ENCODE measurements at regions not wholly inside any gene's neighbourhood (a gene's known extent, or its start where the extent isn't known, plus 50 kb on each side); places are given as distances from the start of the nearest gene placed in this dataset.
"Not testable (repeated sequence)": the region's sequence is repeated elsewhere in the genome, so short reads cannot be mapped to it uniquely, and the experiment has no call there.

DNA sequence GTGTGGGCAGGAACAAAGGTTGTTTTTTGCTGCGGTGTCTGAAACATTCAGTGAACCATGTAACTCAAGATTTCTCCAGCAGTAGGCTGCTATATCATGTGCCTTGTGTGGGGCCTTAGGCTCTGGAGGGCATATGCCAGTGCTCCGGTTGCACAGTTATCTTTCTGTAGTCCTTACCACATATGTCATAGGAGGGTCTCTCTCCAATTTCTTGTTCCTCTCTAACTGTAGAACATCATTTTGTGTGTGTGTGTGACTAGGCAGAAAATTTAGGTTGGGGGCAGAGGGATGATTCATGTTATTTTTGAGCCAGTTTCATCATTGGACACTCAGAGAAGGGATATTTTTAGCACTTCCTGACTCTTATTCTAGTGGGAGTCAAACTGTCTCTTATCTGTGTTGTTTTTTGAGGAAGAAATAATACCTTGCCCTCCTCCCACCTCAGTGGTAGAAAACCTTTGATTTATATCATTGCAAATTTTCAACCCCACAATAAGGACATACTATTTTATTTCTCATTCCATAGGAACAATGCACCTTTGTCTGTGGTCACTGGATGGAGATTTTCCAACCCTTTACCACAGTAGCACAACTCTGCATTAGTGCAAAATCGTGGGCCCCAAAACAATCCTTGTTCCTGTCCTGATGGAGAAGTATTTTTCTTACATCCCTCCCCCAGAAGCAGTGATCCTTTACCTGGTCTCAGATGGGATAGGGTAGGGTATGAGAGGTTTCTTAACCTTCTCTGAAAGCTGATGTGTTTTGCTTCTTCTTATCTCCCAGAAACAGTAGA is 113.9 kb downstream of the CCDC74A start:
- DNase-seq, result no peak

GRCh38 chr2:131643180-131643579 is 115.5 kb downstream of the CCDC74A start:
- not testable (repeated sequence) for DNase-seq

GRCh38 chr2:131645177-131645765 is 117.6 kb downstream of the CCDC74A start:
- DNase-seq, result no peak

GRCh38 chr2:131646220-131646619 is 118.5 kb downstream of the CCDC74A start:
- DNase-seq, result not testable (repeated sequence)

DNA sequence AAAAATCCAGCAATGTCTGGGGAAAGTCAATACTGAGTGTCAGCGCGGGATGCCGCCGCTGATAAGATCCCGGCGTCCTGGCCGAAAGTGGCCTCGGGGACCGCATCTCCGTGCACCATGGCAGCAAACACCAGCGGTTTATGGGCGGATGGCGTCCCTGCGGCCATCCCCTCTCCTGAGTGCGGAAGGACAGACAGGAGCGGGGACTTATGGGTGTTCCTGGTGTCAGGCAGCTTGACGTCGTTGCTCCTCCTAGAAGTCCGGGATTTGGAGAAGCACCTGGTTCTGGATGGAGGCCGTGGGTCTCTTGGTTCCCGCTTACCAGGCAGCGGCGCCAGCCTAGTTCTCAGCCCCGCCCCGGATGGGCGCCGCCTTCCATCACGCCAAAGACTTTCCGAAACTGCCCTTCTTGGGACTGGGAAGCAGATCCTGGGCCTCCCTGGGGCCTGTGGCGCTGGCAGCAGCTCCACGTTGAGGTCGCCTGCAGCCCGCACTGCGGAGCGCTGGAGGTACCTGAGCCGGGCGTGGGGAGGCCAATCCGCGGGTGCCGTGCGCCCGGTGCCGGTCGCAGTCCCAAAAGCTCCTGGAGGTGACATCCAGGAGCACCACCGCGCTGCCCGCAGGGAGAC is 119.1 kb downstream of the CCDC74A start:
- DNase-seq, result no peak

DNA sequence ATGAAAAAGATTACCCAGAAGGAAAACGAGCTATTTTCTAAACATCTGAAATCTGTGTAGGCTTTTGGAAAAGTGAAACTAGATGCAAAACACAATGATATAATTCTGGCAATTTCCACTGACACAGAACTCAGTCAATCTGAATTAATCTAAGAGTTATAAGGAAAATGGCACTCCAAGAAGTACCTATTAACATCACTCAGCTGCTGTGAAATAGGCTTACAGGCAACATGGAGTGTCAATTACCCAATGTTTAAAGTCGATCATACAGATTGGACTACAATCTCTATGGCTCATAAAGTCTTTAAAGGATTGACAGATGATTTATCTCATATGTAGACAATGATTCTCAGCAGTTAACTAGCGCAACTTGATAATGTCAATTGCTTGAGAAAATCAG is 120.9 kb downstream of the CCDC74A start:
- DNase-seq, result not testable (repeated sequence)

GRCh38 chr2:131652246-131652645 is 124.6 kb downstream of the CCDC74A start:
- not testable (repeated sequence) for DNase-seq

DNA sequence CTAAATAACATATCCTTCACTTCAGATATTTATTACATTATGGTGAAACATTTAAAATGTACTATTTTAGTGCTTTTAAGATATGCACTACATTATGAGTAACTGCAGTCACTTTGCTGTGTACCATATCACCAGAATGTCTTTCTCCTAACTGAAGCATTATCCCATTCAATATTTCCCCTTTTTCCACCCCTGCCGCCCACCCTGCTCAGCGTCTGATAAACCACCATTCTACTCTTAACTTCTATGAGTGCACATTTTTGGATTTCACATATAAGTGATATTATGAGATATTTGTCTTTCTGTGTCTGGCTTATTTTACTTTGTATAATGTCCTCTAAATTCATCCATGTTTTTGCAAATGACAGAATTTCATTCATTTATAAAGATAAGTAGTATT is 126.4 kb downstream of the CCDC74A start:
- not testable (repeated sequence) for DNase-seq

DNA sequence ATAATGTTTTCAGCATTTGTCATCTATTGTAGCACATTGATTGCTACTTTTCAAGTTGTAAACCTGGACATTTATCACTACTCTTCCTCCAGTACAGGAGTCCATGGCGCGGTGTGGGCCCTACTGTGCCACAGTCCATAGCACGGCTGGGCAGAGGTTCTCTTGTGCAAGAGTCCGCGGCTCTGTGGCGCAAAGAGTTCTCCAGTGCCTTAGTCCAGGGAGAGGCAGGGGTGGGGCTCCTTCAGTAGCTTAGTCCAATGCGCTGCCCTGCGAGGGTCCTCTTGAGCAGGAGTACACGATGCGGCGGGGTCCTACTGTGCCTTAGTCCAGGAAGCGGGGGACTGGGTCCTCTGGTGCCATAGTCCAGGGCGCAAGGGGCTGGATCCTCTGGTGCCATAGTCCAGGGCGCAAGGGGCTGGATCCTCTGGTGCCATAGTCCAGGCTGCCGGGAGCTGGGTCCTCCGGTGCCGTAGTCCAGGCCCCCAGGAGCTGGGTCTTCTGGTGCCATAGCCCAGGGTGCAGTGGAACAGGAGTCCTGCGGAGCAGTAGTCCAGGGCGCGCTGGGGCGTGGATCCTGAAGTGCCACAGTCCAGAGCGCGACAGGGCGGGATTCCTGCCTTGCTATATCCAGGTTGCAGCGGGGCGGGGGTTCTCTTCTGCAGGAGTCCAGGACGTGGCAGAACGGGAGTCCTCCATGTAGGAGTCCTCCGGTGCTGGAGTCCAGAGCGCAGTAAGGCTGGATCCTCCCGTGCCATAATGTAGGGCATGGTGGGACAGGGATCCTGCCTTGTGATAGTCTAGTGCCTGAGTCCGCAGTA is 129.3 kb downstream of the CCDC74A start:
- DNase-seq, result no peak

GRCh38 chr2:131657895-131658768 is 130.4 kb downstream of the CCDC74A start:
- no peak for DNase-seq

DNA sequence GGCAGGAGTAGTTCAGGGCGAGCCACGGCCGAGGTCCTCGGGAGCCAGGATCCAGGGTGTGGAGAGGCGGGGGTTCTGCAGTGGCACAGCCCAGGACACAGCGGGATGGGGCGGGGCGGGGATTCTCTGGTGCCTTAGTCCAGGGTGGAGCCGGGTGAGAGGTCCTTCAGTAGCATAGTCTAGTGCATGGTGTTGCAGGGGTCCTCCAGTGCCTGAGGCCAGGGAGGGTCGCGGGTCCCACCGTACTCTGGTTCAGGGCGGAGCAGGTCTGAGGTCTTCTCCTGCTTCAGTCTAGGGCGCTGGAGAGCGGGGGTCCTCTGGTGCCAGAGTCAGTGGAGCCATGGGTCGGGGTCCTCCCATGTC is 131.1 kb downstream of the CCDC74A start:
- DNase-seq, result no peak

DNA sequence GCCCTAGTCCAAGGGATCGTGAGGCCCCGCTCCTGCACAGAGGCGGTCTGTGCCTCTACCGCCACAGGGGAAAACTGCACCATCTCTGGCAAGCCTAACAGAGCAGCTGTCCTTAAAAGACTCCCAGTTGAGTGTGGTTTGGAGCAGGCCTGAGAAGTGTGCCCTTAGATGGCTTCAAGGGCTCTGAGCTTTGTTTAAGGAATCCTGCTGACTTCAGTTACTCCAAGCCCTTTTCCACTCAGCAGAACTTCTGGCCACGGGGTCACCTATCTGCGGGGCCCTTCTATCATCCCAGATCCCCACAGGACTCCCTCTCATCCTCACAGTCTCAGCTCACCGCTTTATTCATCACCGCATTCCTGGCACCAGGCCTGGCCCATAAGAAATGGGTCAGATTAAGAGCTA is 131.5 kb downstream of the CCDC74A start:
- no peak for DNase-seq

- DNase-seq, result not testable (repeated sequence)
Observed at GRCh38 chr2:131661101-131661782, 133.6 kb downstream of the CCDC74A start.

GRCh38 chr2:131661884-131662535 is 134.3 kb downstream of the CCDC74A start:
- not testable (repeated sequence) for DNase-seq

GRCh38 chr2:131663501-131663900 is 135.8 kb downstream of the CCDC74A start:
- DNase-seq, result not testable (repeated sequence)

DNA sequence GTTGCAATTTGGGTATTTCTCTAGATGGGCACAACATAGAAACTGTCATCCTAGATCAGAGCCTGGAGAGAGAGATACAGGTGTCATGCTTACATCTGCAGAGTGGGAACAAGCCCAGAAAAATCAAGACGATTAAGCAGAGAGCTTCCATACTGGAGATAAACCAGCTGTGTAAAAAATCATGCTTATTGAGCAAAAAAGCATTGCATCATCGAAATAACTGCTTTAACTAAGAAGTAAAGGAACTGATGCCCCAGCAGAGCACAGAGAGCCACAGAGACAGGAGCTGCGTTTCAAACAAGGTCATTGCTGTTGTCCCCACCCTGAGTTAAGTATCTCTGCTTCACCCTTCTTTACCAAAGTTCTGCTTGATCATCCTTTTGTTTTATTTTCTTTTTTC is 138.0 kb downstream of the CCDC74A start:
- DNase-seq, result not testable (repeated sequence)

- DNase-seq, result not testable (repeated sequence)
Observed at GRCh38 chr2:131668794-131669540, 141.3 kb downstream of the CCDC74A start.

DNA sequence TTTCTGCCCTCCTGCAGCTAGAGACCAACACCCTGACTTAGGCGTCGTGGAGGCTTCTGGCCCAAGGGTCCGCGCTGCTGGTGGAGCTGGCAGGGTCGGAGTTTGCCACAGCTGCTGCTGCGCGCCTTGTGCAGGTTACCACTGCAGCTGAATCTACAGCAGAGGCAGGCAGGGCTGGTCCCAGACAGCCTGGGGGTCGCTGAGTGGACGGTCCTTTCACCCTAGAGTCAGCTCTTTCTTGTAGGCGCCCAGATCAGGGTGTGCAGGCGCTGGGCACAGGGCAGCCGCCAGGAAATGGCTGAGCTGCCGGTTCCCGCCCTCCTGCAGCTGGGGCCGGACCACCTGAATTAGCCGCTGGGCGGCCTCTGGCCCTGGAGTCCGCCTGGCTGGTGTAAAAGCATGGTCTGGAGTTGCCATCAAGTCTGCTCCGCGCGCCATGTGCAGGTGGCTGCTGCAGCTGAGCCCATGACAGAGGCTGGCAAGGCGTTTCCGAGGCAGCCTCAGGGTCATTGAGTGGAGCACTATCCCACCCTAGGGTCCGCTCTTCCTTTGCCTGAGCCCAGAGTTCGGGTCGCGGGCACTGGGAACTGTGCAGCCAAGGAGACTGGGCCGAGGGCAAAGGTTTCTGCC is 144.3 kb downstream of the CCDC74A start:
- DNase-seq, result not testable (repeated sequence)

All from stimulated activated CD4-positive, alpha-beta T cell treated with anti-CD3 and anti-CD28 coated beads, Interleukin-15, amount 100 ng/mL, for 24 hours (primary cell).